CD8-positive, alpha-beta memory T cell (primary cell): ENCODE measurements at regions not wholly inside any gene's neighbourhood (a gene's known extent, or its start where the extent isn't known, plus 50 kb on each side); places are given as distances from the start of the nearest gene placed in this dataset.

Experiments
- CTCF ChIA-PET: fragments of 350-600 bp; sonication (Branson Sonifier 250); formaldehyde crosslinking; loops from one replicate; lab custom pipeline; 2021; ENCODE audit warnings: antibody characterized with exemption; lab: Charles Lee
- POLR2A ChIA-PET: fragments of 350-600 bp; sonication (Branson Sonifier 250); formaldehyde crosslinking; loops from one replicate; lab custom pipeline; 2021; ENCODE audit warnings: antibody characterized with exemption; lab: Charles Lee
- DNase-seq, 5 donors: peaks; one replicate each; pipeline versions ENCODE4 v3.0.0 to v3.0.0-alpha.2; 2020 to 2022; ENCODE audit warnings: mixed read lengths in 1 of 5
- H3K27ac ChIP-seq: one replicate; pipeline ENCODE4 v1.7.0; 2013; ENCODE audit warnings: low read depth, mild to moderate bottlenecking, low read length, moderate library complexity
- H3K27me3 ChIP-seq: 2 replicates; pipeline ENCODE4 v1.7.0; 2013; ENCODE audit warnings: low read length, mild to moderate bottlenecking; ENCODE audit not compliant: insufficient read depth, poor library complexity, severe bottlenecking
- H3K36me3 ChIP-seq: 2 replicates; pipeline ENCODE4 v1.7.0; 2013; ENCODE audit warnings: mild to moderate bottlenecking, low read length, moderate library complexity; ENCODE audit not compliant: insufficient read depth
- H3K4me1 ChIP-seq: 2 replicates; pipeline ENCODE4 v1.7.0; 2013; ENCODE audit warnings: mild to moderate bottlenecking, low read length, moderate library complexity; ENCODE audit not compliant: insufficient read depth
- H3K4me3 ChIP-seq: 2 replicates; pipeline ENCODE4 v1.7.0; 2013; ENCODE audit warnings: mild to moderate bottlenecking, low read length
- H3K9me3 ChIP-seq: 2 replicates; pipeline ENCODE4 v1.7.0; 2013; ENCODE audit warnings: mild to moderate bottlenecking, low read length
- H3K27ac Mint-ChIP-seq, 8 donors: one replicate each; pipeline ENCODE4 v1.8.0; 2020 to 2021; ENCODE audit warnings: mixed read lengths in 8 of 8, mild to moderate bottlenecking in 6 of 8, inconsistent platforms in 3 of 8, moderate library complexity in 3 of 8
- H3K27me3 Mint-ChIP-seq, 2 donors: one replicate each; pipeline ENCODE4 v1.8.0; 2020 to 2021; ENCODE audit warnings: mixed read lengths in 2 of 2, mild to moderate bottlenecking in 1 of 2, moderate library complexity in 1 of 2
- H3K36me3 Mint-ChIP-seq, 3 donors: one replicate each; pipeline ENCODE4 v1.8.0; 2020 to 2021; ENCODE audit warnings: mixed read lengths in 3 of 3, inconsistent platforms in 1 of 3, mild to moderate bottlenecking in 1 of 3
- H3K4me1 Mint-ChIP-seq, 3 donors: one replicate each; pipeline ENCODE4 v1.8.0; 2020 to 2021; ENCODE audit warnings: mixed read lengths in 3 of 3, inconsistent platforms in 1 of 3, mild to moderate bottlenecking in 1 of 3
- H3K4me3 Mint-ChIP-seq, 7 donors: one replicate each; pipeline ENCODE4 v1.8.0; 2020 to 2021; ENCODE audit warnings: mixed read lengths in 7 of 7, mild to moderate bottlenecking in 6 of 7, moderate library complexity in 4 of 7, inconsistent platforms in 2 of 7
- H3K9me3 Mint-ChIP-seq, 5 donors: one replicate each; pipeline ENCODE4 v1.8.0; 2020 to 2022; ENCODE audit warnings: mixed read lengths in 5 of 5, mild to moderate bottlenecking in 3 of 5, moderate library complexity in 2 of 5, inconsistent platforms in 1 of 5

DNA sequence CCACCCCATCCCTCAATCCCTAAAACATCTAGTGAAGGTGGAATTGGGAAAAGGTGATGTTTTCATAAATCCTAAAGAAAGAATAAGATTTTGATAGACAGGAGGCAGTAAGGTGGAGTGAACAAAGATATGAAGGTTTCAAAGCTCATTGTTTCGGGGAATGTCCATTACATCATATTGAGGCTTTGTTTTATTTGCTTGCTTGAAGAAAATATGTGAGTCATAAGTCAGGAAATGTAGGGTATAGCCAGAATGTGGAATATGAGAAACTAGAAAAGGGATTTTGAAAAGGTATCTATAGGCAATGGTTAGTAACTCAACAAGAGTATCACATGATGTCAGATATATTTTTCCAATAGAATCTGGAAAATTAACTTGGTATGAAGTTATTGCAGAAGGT, 1178.5 kb upstream of the ACVR2A start:
- Mint-ChIP-seq H3K4me3 (no peak overlapping the region), H3K9me3 (peaks cover 0 to 9% (median 2%) of the 10 kb centered on the region in 5 donors), H3K4me1 (no peaks in the 10 kb centered on the region), H3K27ac (no peak overlapping the region), H3K36me3 (no peaks in the 10 kb centered on the region), H3K27me3 (no peaks in the 10 kb centered on the region)
- no peaks in the 10 kb centered on the region for H3K4me1 ChIP-seq
- no peak overlapping the region for H3K27ac ChIP-seq
- ChIA-PET POLR2A (no interaction called here), CTCF (no interaction called here)
- H3K9me3 ChIP-seq, result no peaks in the 10 kb centered on the region
- no peak overlapping the region for H3K4me3 ChIP-seq
- no peak for DNase-seq
- no peaks in the 10 kb centered on the region for H3K27me3 ChIP-seq
- H3K36me3 ChIP-seq, result no peaks in the 10 kb centered on the region

- no peak for DNase-seq
- Mint-ChIP-seq H3K36me3 (no peaks in the 10 kb centered on the region), H3K4me1 (no peaks in the 10 kb centered on the region), H3K4me3 (no peak overlapping the region), H3K27ac (no peak overlapping the region), H3K27me3 (no peaks in the 10 kb centered on the region), H3K9me3 (peaks cover 0 to 9% (median 2%) of the 10 kb centered on the region in 5 donors)
- no peaks in the 10 kb centered on the region for H3K4me1 ChIP-seq
- no peak overlapping the region for H3K27ac ChIP-seq
- H3K9me3 ChIP-seq, result no peaks in the 10 kb centered on the region
- no peak overlapping the region for H3K4me3 ChIP-seq
- no peaks in the 10 kb centered on the region for H3K27me3 ChIP-seq
- no peaks in the 10 kb centered on the region for H3K36me3 ChIP-seq
- ChIA-PET POLR2A (no interaction called here), CTCF (no interaction called here)
Measured at GRCh38 chr2:146665800-146666199, 1179.0 kb upstream of the ACVR2A start.

GRCh38 chr2:146661473-146662096, 1183.2 kb upstream of the ACVR2A start:
- no peak overlapping the region for H3K4me3 ChIP-seq
- Mint-ChIP-seq H3K36me3 (no peaks in the 10 kb centered on the region), H3K4me1 (no peaks in the 10 kb centered on the region), H3K4me3 (no peak overlapping the region), H3K27me3 (no peaks in the 10 kb centered on the region), H3K9me3 (peaks cover 0 to 7% (median 0%) of the 10 kb centered on the region in 5 donors), H3K27ac (no peak overlapping the region)
- no peaks in the 10 kb centered on the region for H3K36me3 ChIP-seq
- H3K27me3 ChIP-seq, result no peaks in the 10 kb centered on the region
- POLR2A ChIA-PET, result no interaction called here
- H3K27ac ChIP-seq, result no peak overlapping the region
- no peaks in the 10 kb centered on the region for H3K4me1 ChIP-seq
- no peak for DNase-seq
- no peaks in the 10 kb centered on the region for H3K9me3 ChIP-seq
- CTCF ChIA-PET, result no interaction called here

- Mint-ChIP-seq H3K27me3 (no peaks in the 10 kb centered on the region), H3K36me3 (no peaks in the 10 kb centered on the region), H3K4me3 (no peak overlapping the region), H3K9me3 (peaks cover 0 to 7% (median 2%) of the 10 kb centered on the region in 5 donors), H3K27ac (no peak overlapping the region), H3K4me1 (no peaks in the 10 kb centered on the region)
- Histone ChIP-seq H3K27me3 (no peaks in the 10 kb centered on the region), H3K9me3 (no peaks in the 10 kb centered on the region), H3K4me1 (no peaks in the 10 kb centered on the region), H3K36me3 (no peaks in the 10 kb centered on the region), H3K4me3 (no peak overlapping the region), H3K27ac (no peak overlapping the region)
- ChIA-PET POLR2A (no interaction called here), CTCF (no interaction called here)
- DNase-seq, result no peak
Measured at GRCh38 chr2:146659976-146660375, 1184.9 kb upstream of the ACVR2A start.

DNA sequence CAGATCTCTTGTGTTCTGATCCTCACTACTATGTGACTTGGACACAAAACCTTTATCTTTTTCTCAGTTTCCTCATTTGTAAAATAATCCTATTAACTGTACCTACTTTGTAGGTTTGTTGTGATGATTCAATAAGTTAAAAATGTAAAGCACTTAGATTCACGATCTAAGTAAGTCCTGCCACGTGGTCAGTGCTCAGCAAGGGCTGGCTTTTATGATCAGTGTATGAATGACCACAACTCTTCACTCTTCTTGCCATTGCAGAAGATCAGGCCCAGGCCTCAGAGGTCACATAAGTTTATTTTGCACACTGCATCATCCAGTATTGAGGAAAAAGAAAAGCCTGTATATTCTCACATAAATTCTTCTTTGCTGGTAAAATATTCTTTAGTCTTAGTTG, 1192.5 kb upstream of the ACVR2A start:
- Mint-ChIP-seq H3K27me3 (no peaks in the 10 kb centered on the region), H3K36me3 (no peaks in the 10 kb centered on the region), H3K27ac (no peak overlapping the region), H3K4me3 (no peak overlapping the region), H3K4me1 (no peaks in the 10 kb centered on the region), H3K9me3 (peaks cover 0 to 18% (median 5%) of the 10 kb centered on the region in 5 donors)
- CTCF ChIA-PET, result no interaction called here
- Histone ChIP-seq H3K4me3 (no peak overlapping the region), H3K27me3 (no peaks in the 10 kb centered on the region), H3K27ac (no peak overlapping the region), H3K4me1 (no peaks in the 10 kb centered on the region), H3K9me3 (no peaks in the 10 kb centered on the region), H3K36me3 (no peaks in the 10 kb centered on the region)
- DNase-seq, result no peak
- POLR2A ChIA-PET, result no interaction called here

DNA sequence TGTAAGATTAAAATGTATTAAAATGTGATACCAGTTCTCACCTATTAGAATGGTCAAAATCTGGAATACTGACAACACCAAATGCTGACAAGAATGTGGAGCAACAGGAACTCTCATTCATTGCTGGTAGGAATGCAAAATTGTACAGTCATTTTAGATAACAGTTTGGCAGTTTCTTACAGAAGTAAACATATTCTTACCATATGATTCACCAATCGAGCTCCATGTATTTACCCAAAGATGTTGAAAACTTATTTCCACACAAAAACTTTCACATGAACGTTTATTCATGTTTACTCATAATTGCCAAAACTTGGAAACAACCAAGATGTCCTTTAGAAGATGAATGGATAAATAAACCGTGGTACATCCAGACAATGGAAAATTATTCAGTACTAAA, 1193.5 kb upstream of the ACVR2A start:
- no peaks in the 10 kb centered on the region for H3K36me3 Mint-ChIP-seq

GRCh38 chr2:146642066-146642465, 1202.8 kb upstream of the ACVR2A start:
- POLR2A ChIA-PET, result no interaction called here
- no peaks in the 10 kb centered on the region for H3K4me1 Mint-ChIP-seq
- H3K9me3 Mint-ChIP-seq, result peaks cover 0 to 11% (median 9%) of the 10 kb centered on the region in 5 donors
- H3K27me3 ChIP-seq, result no peaks in the 10 kb centered on the region
- CTCF ChIA-PET, result no interaction called here
- H3K9me3 ChIP-seq, result no peaks in the 10 kb centered on the region
- H3K27ac ChIP-seq, result no peak overlapping the region
- no peaks in the 10 kb centered on the region for H3K36me3 ChIP-seq
- no peak for DNase-seq
- H3K27me3 Mint-ChIP-seq, result peaks cover 0 to 2% of the 10 kb centered on the region in 2 donors
- no peaks in the 10 kb centered on the region for H3K36me3 Mint-ChIP-seq
- H3K27ac Mint-ChIP-seq, result no peak overlapping the region
- no peaks in the 10 kb centered on the region for H3K4me1 ChIP-seq
- no peak overlapping the region for H3K4me3 ChIP-seq
- no peak overlapping the region for H3K4me3 Mint-ChIP-seq

More for the DNA sequence above, 1193.5 kb upstream of the ACVR2A start:
- H3K36me3 ChIP-seq, result no peaks in the 10 kb centered on the region
- CTCF ChIA-PET, result no interaction called here
- no peak overlapping the region for H3K4me3 ChIP-seq
- Mint-ChIP-seq H3K4me1 (no peaks in the 10 kb centered on the region), H3K27ac (no peak overlapping the region), H3K27me3 (no peaks in the 10 kb centered on the region), H3K9me3 (peaks cover under 1 to 18% (median 2%) of the 10 kb centered on the region in 5 donors), H3K4me3 (no peak overlapping the region)
- no peak for DNase-seq
- H3K4me1 ChIP-seq, result no peaks in the 10 kb centered on the region
- no peaks in the 10 kb centered on the region for H3K27me3 ChIP-seq
- H3K27ac ChIP-seq, result no peak overlapping the region
- POLR2A ChIA-PET, result no interaction called here
- H3K9me3 ChIP-seq, result no peaks in the 10 kb centered on the region

DNA sequence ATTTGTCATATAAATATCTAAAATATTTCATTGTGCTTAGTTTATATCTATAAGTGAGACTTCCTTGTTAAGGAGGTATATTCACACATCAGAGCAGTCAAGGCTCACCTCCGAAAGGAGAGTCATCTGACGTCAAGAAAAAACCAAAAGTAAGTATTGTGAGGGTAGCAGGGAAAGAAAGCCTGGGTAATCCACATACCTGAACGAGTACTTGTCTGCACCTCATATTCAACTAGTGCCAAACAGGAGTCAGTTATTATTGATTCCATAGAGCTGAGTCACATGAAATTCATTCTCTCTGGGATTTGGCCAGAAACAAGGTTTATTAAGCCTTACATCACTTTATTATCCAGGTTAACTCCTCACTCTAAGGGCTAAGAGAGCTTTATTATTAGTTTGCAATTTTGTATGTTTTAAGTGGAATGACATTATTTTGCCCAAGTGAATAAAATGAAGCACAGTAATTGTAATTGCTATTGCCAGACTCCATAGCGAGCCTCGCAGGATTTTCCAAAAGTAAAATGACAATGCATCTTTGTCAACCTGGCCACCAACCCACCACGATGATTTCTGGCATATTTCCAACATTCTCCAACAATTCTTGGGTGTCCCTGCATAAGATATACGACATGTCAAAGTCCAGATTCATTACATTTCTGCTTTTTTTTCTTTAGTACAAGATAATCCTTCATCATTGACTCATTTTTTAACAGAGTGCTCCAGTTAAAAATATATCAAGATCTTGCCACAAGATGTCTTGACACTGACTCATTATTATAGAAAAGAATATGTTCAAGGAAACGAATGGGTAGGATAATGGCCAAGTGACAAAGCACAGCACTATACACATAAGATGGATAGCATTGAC, 1210.4 kb upstream of the ACVR2A start:
- no peak overlapping the region for H3K27ac Mint-ChIP-seq
- no peak for DNase-seq
- Histone ChIP-seq H3K4me1 (no peaks in the 10 kb centered on the region), H3K9me3 (no peaks in the 10 kb centered on the region), H3K27me3 (no peaks in the 10 kb centered on the region), H3K27ac (no peak overlapping the region), H3K36me3 (no peaks in the 10 kb centered on the region), H3K4me3 (no peak overlapping the region)
- no peaks in the 10 kb centered on the region for H3K36me3 Mint-ChIP-seq
- H3K27me3 Mint-ChIP-seq, result peaks cover 0 to 2% of the 10 kb centered on the region in 2 donors
- CTCF ChIA-PET, result no interaction called here
- H3K4me3 Mint-ChIP-seq, result no peak overlapping the region
- H3K9me3 Mint-ChIP-seq, result peaks cover 0 to 3% (median 0%) of the 10 kb centered on the region in 5 donors
- no peaks in the 10 kb centered on the region for H3K4me1 Mint-ChIP-seq
- POLR2A ChIA-PET, result no interaction called here
